ENCODE measurements at regions not wholly inside any gene's neighbourhood (a gene's known extent, or its start where the extent isn't known, plus 50 kb on each side); places are given as distances from the start of the nearest gene placed in this dataset.
"Not testable (repeated sequence)": the region's sequence is repeated elsewhere in the genome, so short reads cannot be mapped to it uniquely, and the experiment has no call there.

DNA sequence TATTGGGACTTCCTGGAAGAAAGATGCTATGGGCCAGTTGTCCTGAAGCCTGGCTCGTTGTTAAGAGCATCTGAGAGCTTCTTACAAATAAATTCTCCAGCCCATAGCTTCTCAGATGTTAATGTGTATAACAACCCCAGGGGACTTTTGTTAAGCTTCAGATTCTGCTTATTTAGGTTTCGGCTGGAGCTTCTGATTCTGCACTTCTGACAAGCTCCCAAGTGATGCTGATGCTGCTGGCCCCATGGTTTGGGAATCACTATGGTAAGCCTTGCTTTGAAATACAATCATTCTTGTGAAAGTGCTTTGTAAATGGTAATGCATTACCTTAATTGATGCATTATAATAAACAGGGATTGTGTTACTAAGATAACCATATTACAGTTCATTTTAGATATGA lies 281.8 kb upstream of the PLD5 start:
- Histone ChIP-seq H3K18ac (ENCODE audit: low read length) (no peak overlapping the region), H3K27me3 (ENCODE audit: insufficient read depth, low read length) (no peaks in the 10 kb centered on the region), H2BK120ac (ENCODE audit: insufficient read depth, low read length, poor library complexity) (no peak overlapping the region), H3K36me3 (ENCODE audit: control insufficient read depth in 1 of 2, insufficient read depth in 2 of 2, low read length in 2 of 2) (no peaks in the 10 kb centered on the region), H2AFZ (ENCODE audit: insufficient read depth, low read length, poor library complexity) (no peak overlapping the region), H3K79me1 (ENCODE audit: low read length) (no peaks in the 10 kb centered on the region), H3K4me1 (ENCODE audit: control insufficient read depth in 1 of 2, insufficient read depth in 2 of 2, low read length in 2 of 2) (no peaks in the 10 kb centered on the region), H2BK12ac (ENCODE audit: low read length) (no peak overlapping the region), H2AK5ac (ENCODE audit: low read length) (no peak overlapping the region), H3K14ac (ENCODE audit: low read length) (no peak overlapping the region), H2BK5ac (ENCODE audit: low read depth, low read length, poor library complexity) (no peak overlapping the region), H3K4me2 (ENCODE audit: low read length) (no peak overlapping the region), H3K9ac (ENCODE audit: low read length) (no peak overlapping the region), H4K91ac (ENCODE audit: low read depth, low read length) (no peak overlapping the region), H3K4ac (ENCODE audit: low read depth, low read length) (no peak overlapping the region), H3K4me3 (ENCODE audit: low read depth, low read length) (no peak overlapping the region), H3K27ac (ENCODE audit: low read depth, low read length) (no peak overlapping the region), H3K23ac (ENCODE audit: low read length) (no peak overlapping the region), H3K9me3 (ENCODE audit: insufficient read depth, low read depth, low read length) (no peaks in the 10 kb centered on the region), H4K12ac (ENCODE audit: low read depth, low read length) (no peak overlapping the region), H3K79me2 (ENCODE audit: control insufficient read depth, insufficient read depth, low read length, poor library complexity) (no peaks in the 10 kb centered on the region), H4K8ac (ENCODE audit: low read depth, low read length) (no peak overlapping the region)
- WGBS (ENCODE audit: extremely low coverage, insufficient coverage, insufficient read length): no CpG with 5 or more reads among the region's 2 CpGs
- DNase-seq: no peak

DNA sequence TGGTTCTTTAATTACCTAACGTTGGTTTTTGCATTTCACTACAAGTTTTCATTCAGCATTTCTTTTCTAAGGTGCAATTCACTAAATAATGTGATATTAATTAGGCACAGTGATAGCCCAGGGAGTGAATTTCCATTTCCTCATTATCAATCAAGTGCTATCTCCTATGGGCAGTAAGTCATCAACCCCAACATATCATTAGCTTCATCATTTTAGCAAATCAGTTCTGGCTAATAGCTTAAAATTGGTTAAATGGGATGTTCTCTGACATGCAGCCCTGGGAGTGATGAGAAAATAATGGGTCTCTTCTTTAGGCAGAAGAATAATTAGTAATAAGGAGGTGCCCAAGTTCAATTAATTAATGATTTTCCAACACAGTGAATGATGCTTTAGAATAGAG lies 280.9 kb upstream of the PLD5 start:
- H2BK12ac ChIP-seq (ENCODE audit: low read length); H4K12ac ChIP-seq (ENCODE audit: low read depth, low read length); H3K27me3 ChIP-seq (ENCODE audit: insufficient read depth, low read length); DNase-seq; H3K14ac ChIP-seq (ENCODE audit: low read length); H2BK5ac ChIP-seq (ENCODE audit: low read depth, low read length, poor library complexity); H2BK120ac ChIP-seq (ENCODE audit: insufficient read depth, low read length, poor library complexity); H2AK5ac ChIP-seq (ENCODE audit: low read length); H3K9me3 ChIP-seq (ENCODE audit: insufficient read depth, low read depth, low read length); H4K91ac ChIP-seq (ENCODE audit: low read depth, low read length); H3K79me1 ChIP-seq (ENCODE audit: low read length); H3K79me2 ChIP-seq (ENCODE audit: control insufficient read depth, insufficient read depth, low read length, poor library complexity); H2AFZ ChIP-seq (ENCODE audit: insufficient read depth, low read length, poor library complexity); H3K27ac ChIP-seq (ENCODE audit: low read depth, low read length); H4K8ac ChIP-seq (ENCODE audit: low read depth, low read length); H3K23ac ChIP-seq (ENCODE audit: low read length); H3K36me3 ChIP-seq (ENCODE audit: control insufficient read depth in 1 of 2, insufficient read depth in 2 of 2, low read length in 2 of 2); H3K18ac ChIP-seq (ENCODE audit: low read length); H3K4ac ChIP-seq (ENCODE audit: low read depth, low read length); H3K9ac ChIP-seq (ENCODE audit: low read length); H3K4me1 ChIP-seq (ENCODE audit: control insufficient read depth in 1 of 2, insufficient read depth in 2 of 2, low read length in 2 of 2); H3K4me3 ChIP-seq (ENCODE audit: low read depth, low read length); H3K4me2 ChIP-seq (ENCODE audit: low read length): not testable (repeated sequence)
- no CpG with 5 or more reads among the region's 1 CpG for WGBS (ENCODE audit: extremely low coverage, insufficient coverage, insufficient read length)

DNA sequence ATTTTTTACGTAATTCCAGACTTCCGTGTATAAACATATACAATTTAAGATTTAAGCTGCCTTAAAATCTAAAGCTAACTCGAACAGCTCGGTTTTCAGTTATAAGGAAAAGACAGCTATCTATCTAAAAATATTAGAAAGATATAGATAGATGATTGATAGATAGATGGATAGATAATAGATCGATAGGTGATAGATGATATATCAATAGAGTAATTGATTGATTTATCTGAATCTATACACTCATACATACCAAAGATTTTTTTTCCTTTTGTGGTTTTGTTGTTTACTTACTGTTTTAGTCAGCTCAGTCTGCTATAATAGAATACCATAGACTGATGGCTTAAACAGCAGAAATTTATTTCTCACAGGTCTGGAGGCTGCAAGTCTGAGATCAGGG lies 278.5 kb upstream of the PLD5 start:
- Histone ChIP-seq H4K8ac (ENCODE audit: low read depth, low read length) (no peak overlapping the region), H3K4ac (ENCODE audit: low read depth, low read length) (no peak overlapping the region), H3K9ac (ENCODE audit: low read length) (no peak overlapping the region), H3K27me3 (ENCODE audit: insufficient read depth, low read length) (no peaks in the 10 kb centered on the region), H2AK5ac (ENCODE audit: low read length) (no peak overlapping the region), H3K23ac (ENCODE audit: low read length) (no peak overlapping the region), H3K4me1 (ENCODE audit: control insufficient read depth in 1 of 2, insufficient read depth in 2 of 2, low read length in 2 of 2) (no peaks in the 10 kb centered on the region), H3K18ac (ENCODE audit: low read length) (no peak overlapping the region), H3K27ac (ENCODE audit: low read depth, low read length) (no peak overlapping the region), H2AFZ (ENCODE audit: insufficient read depth, low read length, poor library complexity) (no peak overlapping the region), H2BK12ac (ENCODE audit: low read length) (no peak overlapping the region), H3K14ac (ENCODE audit: low read length) (no peak overlapping the region), H3K79me2 (ENCODE audit: control insufficient read depth, insufficient read depth, low read length, poor library complexity) (no peaks in the 10 kb centered on the region), H3K36me3 (ENCODE audit: control insufficient read depth in 1 of 2, insufficient read depth in 2 of 2, low read length in 2 of 2) (no peaks in the 10 kb centered on the region), H2BK5ac (ENCODE audit: low read depth, low read length, poor library complexity) (no peak overlapping the region), H4K12ac (ENCODE audit: low read depth, low read length) (no peak overlapping the region), H3K4me3 (ENCODE audit: low read depth, low read length) (no peak overlapping the region), H3K4me2 (ENCODE audit: low read length) (no peak overlapping the region), H3K79me1 (ENCODE audit: low read length) (no peaks in the 10 kb centered on the region), H2BK120ac (ENCODE audit: insufficient read depth, low read length, poor library complexity) (no peak overlapping the region), H3K9me3 (ENCODE audit: insufficient read depth, low read depth, low read length) (no peaks in the 10 kb centered on the region), H4K91ac (ENCODE audit: low read depth, low read length) (no peak overlapping the region)
- no peak for DNase-seq
- no CpG with 5 or more reads among the region's 5 CpGs for WGBS (ENCODE audit: extremely low coverage, insufficient coverage, insufficient read length)

DNA sequence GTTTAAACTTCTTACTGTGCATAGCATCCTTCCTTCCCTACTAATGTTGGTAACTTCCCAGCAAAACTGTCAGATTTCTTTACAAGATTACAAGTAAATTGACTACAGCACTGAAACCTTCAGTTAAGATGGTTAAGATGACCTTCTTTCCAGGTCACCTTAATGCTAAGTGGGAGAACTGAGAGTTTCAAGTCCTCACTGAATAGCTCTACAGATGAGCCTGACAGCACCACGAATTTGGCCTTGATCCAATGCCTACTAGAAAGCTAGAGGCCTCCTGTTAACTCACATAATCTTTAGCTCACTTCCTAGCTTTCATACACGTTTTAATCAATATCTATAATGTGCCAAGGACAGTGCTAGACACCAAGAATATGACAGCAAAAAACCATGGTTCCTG lies 276.0 kb upstream of the PLD5 start:
- H4K91ac ChIP-seq (ENCODE audit: low read depth, low read length): no peak overlapping the region
- H2AFZ ChIP-seq (ENCODE audit: insufficient read depth, low read length, poor library complexity): no peak overlapping the region

DNA sequence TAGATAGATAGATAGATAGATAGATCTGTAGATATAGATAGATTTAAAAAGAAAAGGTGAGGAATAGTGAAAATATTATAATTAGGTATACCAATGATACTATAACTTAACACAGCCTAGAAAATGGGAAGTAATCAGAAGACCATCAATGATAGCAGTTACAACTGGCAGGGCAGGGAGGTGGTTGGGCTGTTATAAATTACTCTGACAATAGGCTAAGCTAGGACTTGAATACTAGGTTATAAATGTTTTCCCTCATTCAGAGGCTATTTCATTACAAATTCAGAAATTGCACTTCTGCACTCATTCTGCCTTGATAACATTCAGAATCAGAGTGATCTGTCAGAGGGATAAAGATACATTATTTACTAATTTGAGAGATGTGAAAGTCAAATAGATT lies 273.4 kb upstream of the PLD5 start:
- H3K4ac ChIP-seq (ENCODE audit: low read depth, low read length): no peak overlapping the region
- H2BK120ac ChIP-seq (ENCODE audit: insufficient read depth, low read length, poor library complexity): no peak overlapping the region
- no peak overlapping the region for H3K14ac ChIP-seq (ENCODE audit: low read length)
- no peak overlapping the region for H3K4me3 ChIP-seq (ENCODE audit: low read depth, low read length)
- H3K23ac ChIP-seq (ENCODE audit: low read length): no peak overlapping the region
- no peak overlapping the region for H2AK5ac ChIP-seq (ENCODE audit: low read length)
- H3K79me2 ChIP-seq (ENCODE audit: control insufficient read depth, insufficient read depth, low read length, poor library complexity): no peaks in the 10 kb centered on the region
- no peaks in the 10 kb centered on the region for H3K4me1 ChIP-seq (ENCODE audit: control insufficient read depth in 1 of 2, insufficient read depth in 2 of 2, low read length in 2 of 2)
- DNase-seq: no peak
- H3K9me3 ChIP-seq (ENCODE audit: insufficient read depth, low read depth, low read length): no peaks in the 10 kb centered on the region
- H2BK5ac ChIP-seq (ENCODE audit: low read depth, low read length, poor library complexity): no peak overlapping the region
- no peaks in the 10 kb centered on the region for H3K27me3 ChIP-seq (ENCODE audit: insufficient read depth, low read length)
- no peak overlapping the region for H4K12ac ChIP-seq (ENCODE audit: low read depth, low read length)
- H3K79me1 ChIP-seq (ENCODE audit: low read length): no peaks in the 10 kb centered on the region
- no peak overlapping the region for H3K18ac ChIP-seq (ENCODE audit: low read length)
- no peak overlapping the region for H2AFZ ChIP-seq (ENCODE audit: insufficient read depth, low read length, poor library complexity)
- no peaks in the 10 kb centered on the region for H3K36me3 ChIP-seq (ENCODE audit: control insufficient read depth in 1 of 2, insufficient read depth in 2 of 2, low read length in 2 of 2)
- no peak overlapping the region for H3K27ac ChIP-seq (ENCODE audit: low read depth, low read length)
- no peak overlapping the region for H4K91ac ChIP-seq (ENCODE audit: low read depth, low read length)
- no peak overlapping the region for H2BK12ac ChIP-seq (ENCODE audit: low read length)
- no peak overlapping the region for H3K9ac ChIP-seq (ENCODE audit: low read length)
- no peak overlapping the region for H3K4me2 ChIP-seq (ENCODE audit: low read length)
- no peak overlapping the region for H4K8ac ChIP-seq (ENCODE audit: low read depth, low read length)

More for the DNA sequence above, 276.0 kb upstream of the PLD5 start:
- H2BK120ac ChIP-seq (ENCODE audit: insufficient read depth, low read length, poor library complexity): no peak overlapping the region
- no peak overlapping the region for H3K18ac ChIP-seq (ENCODE audit: low read length)
- WGBS (ENCODE audit: extremely low coverage, insufficient coverage, insufficient read length): no CpG with 5 or more reads among the region's 2 CpGs
- H4K12ac ChIP-seq (ENCODE audit: low read depth, low read length): no peak overlapping the region
- H4K8ac ChIP-seq (ENCODE audit: low read depth, low read length): no peak overlapping the region
- no peaks in the 10 kb centered on the region for H3K79me2 ChIP-seq (ENCODE audit: control insufficient read depth, insufficient read depth, low read length, poor library complexity)
- H3K14ac ChIP-seq (ENCODE audit: low read length): no peak overlapping the region
- H3K36me3 ChIP-seq (ENCODE audit: control insufficient read depth in 1 of 2, insufficient read depth in 2 of 2, low read length in 2 of 2): no peaks in the 10 kb centered on the region
- no peak overlapping the region for H3K23ac ChIP-seq (ENCODE audit: low read length)
- H3K79me1 ChIP-seq (ENCODE audit: low read length): no peaks in the 10 kb centered on the region
- no peak overlapping the region for H3K9ac ChIP-seq (ENCODE audit: low read length)
- no peak overlapping the region for H3K4me3 ChIP-seq (ENCODE audit: low read depth, low read length)
- no peak overlapping the region for H2BK12ac ChIP-seq (ENCODE audit: low read length)
- H2BK5ac ChIP-seq (ENCODE audit: low read depth, low read length, poor library complexity): no peak overlapping the region
- H3K4me2 ChIP-seq (ENCODE audit: low read length): no peak overlapping the region
- H3K27ac ChIP-seq (ENCODE audit: low read depth, low read length): no peak overlapping the region
- no peak for DNase-seq
- no peak overlapping the region for H2AK5ac ChIP-seq (ENCODE audit: low read length)
- H3K4me1 ChIP-seq (ENCODE audit: control insufficient read depth in 1 of 2, insufficient read depth in 2 of 2, low read length in 2 of 2): no peaks in the 10 kb centered on the region
- H3K9me3 ChIP-seq (ENCODE audit: insufficient read depth, low read depth, low read length): no peaks in the 10 kb centered on the region
- no peaks in the 10 kb centered on the region for H3K27me3 ChIP-seq (ENCODE audit: insufficient read depth, low read length)
- H3K4ac ChIP-seq (ENCODE audit: low read depth, low read length): no peak overlapping the region

All from trophoblast cell (in vitro differentiated cells and primary cell).